Keratinocyte (primary cell): ENCODE measurements at regions not wholly inside any gene's neighbourhood (a gene's known extent, or its start where the extent isn't known, plus 50 kb on each side); places are given as distances from the start of the nearest gene placed in this dataset.

Source experiments
- DNase-seq: peaks from one replicate; pipeline ENCODE4 v3.0.0-alpha.2; 2011; ENCODE audit warnings: low read depth, missing footprints, low spot score
- FAIRE-seq: peaks from 2 replicates; lab custom pipeline; 2011; peaks lifted over from hg19 to GRCh38; lab: Jason Lieb, UNC
- H2AFZ ChIP-seq: 2 replicates; pipeline ENCODE4 v1.6.0; 2012; ENCODE audit warnings: low read length, control low read depth, inconsistent platforms; ENCODE audit not compliant: control insufficient read depth
- H3K27ac ChIP-seq: 2 replicates; pipeline ENCODE4 v1.5.1; 2011; ENCODE audit warnings: low read length; ENCODE audit not compliant: control insufficient read depth, insufficient read depth
- H3K27me3 ChIP-seq: 3 replicates; pipeline ENCODE4 v1.6.0; 2011; ENCODE audit warnings: low read length; ENCODE audit not compliant: control insufficient read depth, insufficient read depth; ENCODE audit errors: extremely low read depth
- H3K36me3 ChIP-seq, 2 experiments: 2 replicates in 1 of 2; 3 replicates in 1 of 2; pipeline ENCODE4 v1.5.1; 2011; ENCODE audit warnings: low read length in 2 of 2, mild to moderate bottlenecking in 1 of 2; ENCODE audit not compliant: control insufficient read depth in 2 of 2, insufficient read depth in 2 of 2; ENCODE audit errors: extremely low read depth in 1 of 2
- H3K4me1 ChIP-seq: 3 replicates; pipeline ENCODE4 v1.5.1; 2011; ENCODE audit warnings: low read length; ENCODE audit not compliant: control insufficient read depth, insufficient read depth; ENCODE audit errors: extremely low read depth
- H3K4me2 ChIP-seq: 3 replicates; pipeline ENCODE4 v1.6.0; 2011; ENCODE audit warnings: low read depth, low read length; ENCODE audit not compliant: control insufficient read depth, insufficient read depth; ENCODE audit errors: extremely low read depth
- H3K4me3 ChIP-seq, 3 experiments: fragments of 200-600 bp in 1 of 3; sonication (generic) in 1 of 3; 2 replicates in 2 of 3; 3 replicates in 1 of 3; pipeline ENCODE4 v1.5.1; 2011 to 2016; ENCODE audit warnings: low read length in 3 of 3, mild to moderate bottlenecking in 3 of 3, control low read depth in 2 of 3, inconsistent platforms in 1 of 3, low read depth in 1 of 3, mixed read lengths in 1 of 3, mixed run types in 1 of 3, moderate library complexity in 1 of 3; ENCODE audit not compliant: control insufficient read depth in 2 of 3, insufficient read depth in 2 of 3; ENCODE audit errors: extremely low read depth in 1 of 3
- H3K79me2 ChIP-seq: 2 replicates; pipeline ENCODE4 v1.6.0; 2012; ENCODE audit warnings: low read length; ENCODE audit not compliant: control insufficient read depth, insufficient read depth
- H3K9ac ChIP-seq: 3 replicates; pipeline ENCODE4 v1.6.0; 2011; ENCODE audit warnings: low read length; ENCODE audit not compliant: control insufficient read depth, insufficient read depth; ENCODE audit errors: extremely low read depth
- H3K9me1 ChIP-seq: 3 replicates; pipeline ENCODE4 v1.6.0; 2011; ENCODE audit warnings: low read length; ENCODE audit not compliant: control insufficient read depth, insufficient read depth; ENCODE audit errors: extremely low read depth
- H3K9me3 ChIP-seq: 2 replicates; pipeline ENCODE4 v1.5.1; 2012; ENCODE audit warnings: low read depth, low read length; ENCODE audit not compliant: control insufficient read depth
- H4K20me1 ChIP-seq: 3 replicates; pipeline ENCODE4 v1.6.0; 2011; ENCODE audit warnings: low read length; ENCODE audit not compliant: control insufficient read depth, insufficient read depth; ENCODE audit errors: extremely low read depth
- CTCF ChIP-seq, 3 experiments: IDR thresholded peaks in 1 of 3; conservative IDR thresholded peaks in 1 of 3; optimal IDR thresholded peaks in 1 of 3; 2 replicates in 2 of 3; 3 replicates in 1 of 3; pipeline versions ENCODE3 to v1.5.1; 2011; ENCODE audit warnings: low read length in 3 of 3, mild to moderate bottlenecking in 3 of 3, moderate library complexity in 2 of 3, control low read depth in 1 of 3, inconsistent platforms in 1 of 3; ENCODE audit not compliant: insufficient read depth in 2 of 3; ENCODE audit errors: extremely low read depth in 1 of 3
- EZH2 ChIP-seq: IDR thresholded peaks from one replicate; pipeline ENCODE4 v1.6.1; 2012; ENCODE audit warnings: inconsistent platforms, mild to moderate bottlenecking, low read length, moderate library complexity
- dilution Hi-C: fragments of 300-500 bp; cut with MboI; formaldehyde crosslinking; loops from one replicate; pipeline ENCODE4 v1.7.0; 2020; ENCODE audit warnings: low sequenced_read_pairs; ENCODE audit not compliant: extremely low pct_ligation_motif_present

GRCh38 chr21:18164933-18165332 lies 79.7 kb upstream of the CHODL start:
- Histone ChIP-seq H2AFZ (no peak overlapping the region), H3K9ac (no peak overlapping the region), H3K27me3 (no peaks in the 10 kb centered on the region), H3K9me1 (no peaks in the 10 kb centered on the region), H3K27ac (no peak overlapping the region), H3K36me3 (no peaks in the 10 kb centered on the region), H3K9me3 (no peaks in the 10 kb centered on the region), H3K4me2 (peak overlapping the region; percentile 27), H4K20me1 (no peaks in the 10 kb centered on the region), H3K4me3 (no peak overlapping the region), H3K4me1 (peaks cover 8% of the 10 kb centered on the region), H3K79me2 (no peaks in the 10 kb centered on the region)
- DNase-seq (no peak), FAIRE-seq (peak; percentile 39)
- dilution Hi-C loops = no loop called here
- peak; percentile 45 to 55 (median 46) for TF ChIP-seq CTCF (optimal IDR thresholded peaks at IDR 0.05 in 1 of 3, IDR thresholded peaks at IDR 0.05 in 1 of 3, conservative IDR thresholded peaks at IDR 0.05 in 1 of 3; ENCODE audit: extremely low read depth in 1 of 3, insufficient read depth in 2 of 3, low read length in 3 of 3)
- no peak for TF ChIP-seq EZH2

GRCh38 chr21:18164483-18164882 lies 80.2 kb upstream of the CHODL start:
- H3K27me3 ChIP-seq = no peaks in the 10 kb centered on the region
- peak overlapping the region; percentile 27 for H3K4me2 ChIP-seq
- no peaks in the 10 kb centered on the region for H3K9me3 ChIP-seq
- H3K9me1 ChIP-seq = no peaks in the 10 kb centered on the region
- no peak overlapping the region for H3K9ac ChIP-seq
- TF ChIP-seq CTCF (optimal IDR thresholded peaks at IDR 0.05 in 1 of 3, IDR thresholded peaks at IDR 0.05 in 1 of 3, conservative IDR thresholded peaks at IDR 0.05 in 1 of 3; ENCODE audit: extremely low read depth in 1 of 3, insufficient read depth in 2 of 3, low read length in 3 of 3) (no peak), EZH2 (no peak)
- dilution Hi-C loops = no loop called here
- H3K4me1 ChIP-seq = peaks cover 8% of the 10 kb centered on the region
- FAIRE-seq = no peak
- H4K20me1 ChIP-seq = no peaks in the 10 kb centered on the region
- no peak for DNase-seq
- no peaks in the 10 kb centered on the region for H3K79me2 ChIP-seq
- no peak overlapping the region for H2AFZ ChIP-seq
- H3K36me3 ChIP-seq = no peaks in the 10 kb centered on the region
- H3K4me3 ChIP-seq = no peak overlapping the region
- no peak overlapping the region for H3K27ac ChIP-seq
